ENCODE measurements at regions not wholly inside any gene's neighbourhood (a gene's known extent, or its start where the extent isn't known, plus 50 kb on each side); places are given as distances from the start of the nearest gene placed in this dataset.

DNA sequence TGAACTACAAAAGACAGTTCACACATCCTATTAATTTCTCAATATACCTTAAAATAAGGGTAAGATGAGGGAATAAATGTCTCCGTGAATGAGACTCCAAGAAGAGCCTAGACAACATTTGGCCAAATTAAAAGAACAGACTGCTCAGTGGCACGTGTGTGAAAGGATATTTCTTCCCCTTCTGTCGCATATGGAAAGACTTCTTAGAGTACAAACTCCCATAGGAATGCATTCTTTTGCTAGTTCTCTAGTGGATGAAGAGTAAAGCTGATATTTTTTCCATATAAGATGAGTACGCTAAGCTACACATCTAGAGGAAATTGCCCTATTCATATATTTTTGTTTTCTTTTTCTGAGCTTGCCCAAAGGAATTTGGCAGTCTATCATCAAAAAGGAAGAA lies 710.0 kb upstream of the ID2 start:
- WGBS (ENCODE audit: insufficient coverage), result no CpG with 5 or more reads among the region's 4 CpGs

DNA sequence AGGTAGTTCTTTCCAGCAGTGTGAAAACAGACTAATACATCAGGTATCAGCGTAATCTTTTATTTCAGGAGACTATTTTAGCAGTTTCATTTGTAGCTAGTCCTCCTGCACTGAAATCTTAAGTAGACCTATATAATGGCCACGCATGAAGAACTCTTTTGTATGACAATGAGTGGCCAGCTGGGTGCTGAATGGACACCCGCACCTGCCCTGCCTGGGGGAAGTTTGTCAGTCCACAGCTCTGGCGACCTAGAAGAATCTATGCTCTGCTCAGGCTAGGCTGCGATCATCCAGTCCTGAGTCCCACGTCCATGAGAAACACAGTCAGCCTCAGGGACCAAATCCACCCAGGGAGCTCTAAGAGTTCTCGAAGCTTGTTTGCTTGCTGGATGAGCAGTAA lies 709.2 kb upstream of the ID2 start:
- Histone ChIP-seq H3K27me3 (ENCODE audit: control insufficient read depth, insufficient read depth, low read length) (no peaks in the 10 kb centered on the region), H3K4me3 (ENCODE audit: low read length) (no peak overlapping the region), H3K36me3 (ENCODE audit: control insufficient read depth, insufficient read depth, low read length) (no peaks in the 10 kb centered on the region), H3K9me3 (replicated peaks; ENCODE audit: control insufficient read depth, low read depth, low read length) (no peaks in the 10 kb centered on the region), H3K27ac (ENCODE audit: low read length) (no peak overlapping the region), H3K4me1 (ENCODE audit: control insufficient read depth, insufficient read depth, low read length) (peaks cover 11% of the 10 kb centered on the region)
- WGBS (ENCODE audit: insufficient coverage), result 89% methylated on average over 5 of the region's 7 CpGs
- DNase-seq, result no peak

More for the DNA sequence above, 710.0 kb upstream of the ID2 start:
- no peaks in the 10 kb centered on the region for H3K9me3 ChIP-seq (replicated peaks; ENCODE audit: control insufficient read depth, low read depth, low read length)
- peaks cover 11% of the 10 kb centered on the region for H3K4me1 ChIP-seq (ENCODE audit: control insufficient read depth, insufficient read depth, low read length)
- peak; percentile 83 for DNase-seq
- no peak overlapping the region for H3K4me3 ChIP-seq (ENCODE audit: low read length)
- H3K36me3 ChIP-seq (ENCODE audit: control insufficient read depth, insufficient read depth, low read length), result no peaks in the 10 kb centered on the region
- H3K27me3 ChIP-seq (ENCODE audit: control insufficient read depth, insufficient read depth, low read length), result no peaks in the 10 kb centered on the region
- H3K27ac ChIP-seq (ENCODE audit: low read length), result no peak overlapping the region

DNA sequence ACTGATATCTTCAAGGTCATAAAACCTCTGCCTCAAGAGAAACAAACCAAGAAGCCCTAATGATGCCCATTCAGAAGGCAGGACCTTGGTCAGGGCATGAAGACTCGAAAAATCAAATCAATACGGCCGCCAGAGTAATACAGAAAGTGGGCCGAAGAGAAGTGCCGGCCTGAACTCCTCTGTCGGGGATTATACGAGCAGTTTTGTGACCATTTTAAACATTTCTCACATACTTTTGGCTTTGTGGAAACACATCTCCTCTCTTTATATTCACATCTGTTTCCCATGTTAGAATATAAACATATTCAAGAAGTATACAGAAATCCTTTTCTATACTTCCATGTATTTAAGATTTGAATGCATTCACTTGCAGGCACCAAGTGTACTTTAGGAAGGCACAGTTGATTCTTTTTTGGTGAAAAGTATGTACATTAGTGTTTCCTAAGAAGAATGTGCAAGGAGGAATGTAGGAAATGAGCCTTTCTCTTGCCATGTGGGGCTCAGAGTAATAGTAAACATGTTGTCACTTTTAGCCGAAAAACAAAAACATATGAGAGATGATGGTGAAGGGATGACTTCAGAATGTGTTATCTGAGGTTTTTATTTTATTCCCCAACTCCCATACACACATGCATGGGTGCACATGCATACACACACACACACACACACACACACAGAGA lies 707.9 kb upstream of the ID2 start:
- 32% methylated on average over 7 of the region's 8 CpGs for WGBS (ENCODE audit: insufficient coverage)

DNA sequence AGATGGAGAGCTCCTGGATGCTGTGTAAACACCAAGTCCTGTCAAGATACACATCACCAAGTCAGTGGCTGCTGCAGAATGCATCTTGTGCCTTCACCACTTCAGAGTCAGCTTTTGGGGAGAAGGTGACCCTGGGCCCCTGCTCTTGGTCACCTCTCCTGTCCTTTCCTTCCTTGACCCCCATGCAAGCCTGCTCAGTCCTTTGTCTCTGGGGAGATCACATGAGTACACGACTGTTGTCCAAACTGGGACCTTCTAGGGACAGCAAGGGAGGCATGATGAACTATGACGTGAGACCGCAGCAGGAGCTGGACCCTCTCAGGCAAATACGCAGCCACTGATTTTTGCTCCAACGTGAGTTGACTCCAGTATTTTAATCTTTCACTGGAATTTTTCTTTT lies 706.9 kb upstream of the ID2 start:
- H3K36me3 ChIP-seq (ENCODE audit: control insufficient read depth, insufficient read depth, low read length), result no peaks in the 10 kb centered on the region

More for the DNA sequence above, 707.9 kb upstream of the ID2 start:
- Histone ChIP-seq H3K4me1 (ENCODE audit: control insufficient read depth, insufficient read depth, low read length) (peaks cover 11% of the 10 kb centered on the region), H3K36me3 (ENCODE audit: control insufficient read depth, insufficient read depth, low read length) (no peaks in the 10 kb centered on the region), H3K9me3 (replicated peaks; ENCODE audit: control insufficient read depth, low read depth, low read length) (no peaks in the 10 kb centered on the region), H3K27ac (ENCODE audit: low read length) (no peak overlapping the region), H3K27me3 (ENCODE audit: control insufficient read depth, insufficient read depth, low read length) (no peaks in the 10 kb centered on the region), H3K4me3 (ENCODE audit: low read length) (no peak overlapping the region)
- no peak for DNase-seq

DNA sequence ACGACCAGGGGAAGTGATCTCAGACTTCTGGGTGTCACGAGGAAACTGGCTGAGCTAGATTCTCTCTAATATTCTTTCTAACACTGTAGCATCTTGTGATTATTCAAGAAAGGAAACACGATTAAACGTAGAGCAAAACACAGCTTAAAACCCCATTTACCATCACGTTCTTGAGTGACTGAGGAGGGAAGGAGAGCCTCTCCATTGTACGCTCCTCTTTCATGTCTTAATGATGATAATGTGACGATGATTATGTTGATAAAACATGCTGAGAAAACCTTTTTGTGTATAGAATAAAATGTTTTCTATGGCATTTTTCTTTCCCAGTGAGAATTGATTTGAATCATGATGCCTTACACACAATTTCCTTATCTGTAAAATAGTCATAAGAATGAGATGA lies 705.6 kb upstream of the ID2 start:
- Histone ChIP-seq H3K9me3 (replicated peaks; ENCODE audit: control insufficient read depth, low read depth, low read length) (no peaks in the 10 kb centered on the region), H3K36me3 (ENCODE audit: control insufficient read depth, insufficient read depth, low read length) (no peaks in the 10 kb centered on the region), H3K4me1 (ENCODE audit: control insufficient read depth, insufficient read depth, low read length) (peaks cover 4% of the 10 kb centered on the region), H3K27me3 (ENCODE audit: control insufficient read depth, insufficient read depth, low read length) (no peaks in the 10 kb centered on the region), H3K4me3 (ENCODE audit: low read length) (no peak overlapping the region), H3K27ac (ENCODE audit: low read length) (no peak overlapping the region)
- WGBS (ENCODE audit: insufficient coverage), result no CpG with 5 or more reads among the region's 7 CpGs
- DNase-seq, result no peak

More for the DNA sequence above, 706.9 kb upstream of the ID2 start:
- Histone ChIP-seq H3K27ac (ENCODE audit: low read length) (no peak overlapping the region), H3K27me3 (ENCODE audit: control insufficient read depth, insufficient read depth, low read length) (no peaks in the 10 kb centered on the region), H3K9me3 (replicated peaks; ENCODE audit: control insufficient read depth, low read depth, low read length) (no peaks in the 10 kb centered on the region), H3K4me3 (ENCODE audit: low read length) (no peak overlapping the region), H3K4me1 (ENCODE audit: control insufficient read depth, insufficient read depth, low read length) (peaks cover 7% of the 10 kb centered on the region)
- DNase-seq, result no peak
- WGBS (ENCODE audit: insufficient coverage), result 70% methylated on average over 1 of the region's 5 CpGs

DNA sequence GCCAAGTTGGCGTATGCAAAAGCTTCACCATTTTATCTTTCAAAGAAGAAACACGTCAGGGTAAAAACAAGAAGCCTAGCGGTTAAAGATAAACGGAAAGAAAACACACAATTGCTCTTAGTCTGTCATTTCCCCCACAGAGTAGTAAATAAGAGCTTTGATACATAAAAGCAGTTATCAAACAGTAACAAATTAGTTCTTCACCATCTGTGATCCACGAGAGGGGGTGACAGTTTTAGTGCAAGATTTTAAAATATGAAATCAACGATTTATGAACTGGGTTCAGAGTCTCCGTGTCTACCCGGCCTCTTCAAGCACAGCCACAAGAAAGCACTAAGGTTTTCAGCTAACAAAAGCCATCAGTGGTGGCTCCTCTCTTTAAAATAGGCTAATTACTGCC lies 703.9 kb upstream of the ID2 start:
- Histone ChIP-seq H3K4me3 (ENCODE audit: low read length) (no peak overlapping the region), H3K9me3 (replicated peaks; ENCODE audit: control insufficient read depth, low read depth, low read length) (no peaks in the 10 kb centered on the region), H3K27me3 (ENCODE audit: control insufficient read depth, insufficient read depth, low read length) (no peaks in the 10 kb centered on the region), H3K4me1 (ENCODE audit: control insufficient read depth, insufficient read depth, low read length) (no peaks in the 10 kb centered on the region), H3K36me3 (ENCODE audit: control insufficient read depth, insufficient read depth, low read length) (no peaks in the 10 kb centered on the region), H3K27ac (ENCODE audit: low read length) (no peak overlapping the region)
- WGBS (ENCODE audit: insufficient coverage), result 87% methylated on average over 3 of the region's 8 CpGs
- no peak for DNase-seq

DNA sequence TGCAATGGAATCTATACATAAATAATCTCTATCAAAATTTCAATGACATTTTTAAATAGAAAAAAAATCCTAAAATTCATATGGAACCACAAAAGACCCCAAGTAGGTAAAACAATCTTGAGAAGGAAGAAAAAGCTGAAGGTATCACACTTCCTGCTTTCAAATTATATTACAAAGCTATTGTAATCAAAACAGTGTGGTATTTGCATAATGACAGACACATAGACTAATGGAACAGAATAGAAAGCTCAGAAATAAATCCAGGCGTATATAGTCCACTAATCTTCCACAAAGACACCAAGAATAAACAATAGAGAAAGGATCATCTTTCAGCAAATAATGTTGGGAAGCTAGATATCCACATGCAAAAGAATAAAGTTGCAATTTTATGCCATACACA lies 699.8 kb upstream of the ID2 start:
- Histone ChIP-seq H3K4me3 (ENCODE audit: low read length) (no peak overlapping the region), H3K36me3 (ENCODE audit: control insufficient read depth, insufficient read depth, low read length) (no peaks in the 10 kb centered on the region), H3K9me3 (replicated peaks; ENCODE audit: control insufficient read depth, low read depth, low read length) (no peaks in the 10 kb centered on the region), H3K27me3 (ENCODE audit: control insufficient read depth, insufficient read depth, low read length) (no peaks in the 10 kb centered on the region), H3K27ac (ENCODE audit: low read length) (no peak overlapping the region), H3K4me1 (ENCODE audit: control insufficient read depth, insufficient read depth, low read length) (no peaks in the 10 kb centered on the region)
- DNase-seq, result no peak
- WGBS (ENCODE audit: insufficient coverage), result no CpG with 5 or more reads among the region's 1 CpG

DNA sequence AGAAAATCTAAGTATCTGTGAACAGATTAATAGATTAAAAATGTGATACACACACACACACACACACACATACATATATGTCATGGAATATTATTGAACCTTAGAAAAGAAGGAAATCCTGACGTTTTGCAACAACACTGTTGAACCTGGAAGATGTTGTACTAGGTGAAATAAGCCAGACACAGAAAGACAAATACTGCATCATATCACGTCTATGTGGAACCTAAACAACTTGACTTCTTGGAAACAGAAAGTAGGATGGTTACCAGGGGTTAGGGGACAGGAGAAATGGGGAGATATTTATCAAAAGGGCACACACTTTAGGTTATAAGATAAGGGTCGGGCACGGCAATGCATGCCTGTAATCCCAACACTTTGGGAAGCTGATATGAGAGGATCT lies 698.4 kb upstream of the ID2 start:
- no peak for DNase-seq
- Histone ChIP-seq H3K27ac (ENCODE audit: low read length) (no peak overlapping the region), H3K9me3 (replicated peaks; ENCODE audit: control insufficient read depth, low read depth, low read length) (no peaks in the 10 kb centered on the region), H3K4me1 (ENCODE audit: control insufficient read depth, insufficient read depth, low read length) (no peaks in the 10 kb centered on the region), H3K4me3 (ENCODE audit: low read length) (no peak overlapping the region), H3K27me3 (ENCODE audit: control insufficient read depth, insufficient read depth, low read length) (no peaks in the 10 kb centered on the region), H3K36me3 (ENCODE audit: control insufficient read depth, insufficient read depth, low read length) (no peaks in the 10 kb centered on the region)
- WGBS (ENCODE audit: insufficient coverage), result no CpG with 5 or more reads among the region's 4 CpGs

DNA sequence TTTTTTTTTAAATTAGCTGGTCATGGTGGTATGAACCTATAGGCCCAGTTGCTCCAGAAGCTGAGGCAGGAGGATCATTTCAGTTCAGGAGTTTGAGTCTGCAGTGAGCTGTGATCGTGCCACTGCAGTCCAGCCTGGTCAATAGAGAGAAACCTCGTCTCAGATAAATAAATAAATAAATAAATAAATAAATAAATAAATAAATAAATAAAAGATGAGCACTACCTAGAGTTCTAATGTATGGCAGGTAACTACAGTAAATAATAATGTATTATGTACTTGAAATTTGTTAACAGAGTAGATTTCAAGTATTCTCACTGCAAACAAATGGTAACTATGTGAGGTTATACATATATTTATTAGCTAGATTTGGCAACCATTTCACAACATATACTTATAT lies 697.9 kb upstream of the ID2 start:
- H3K4me1 ChIP-seq (ENCODE audit: control insufficient read depth, insufficient read depth, low read length), result no peaks in the 10 kb centered on the region
- H3K9me3 ChIP-seq (replicated peaks; ENCODE audit: control insufficient read depth, low read depth, low read length), result no peaks in the 10 kb centered on the region
- no peak overlapping the region for H3K27ac ChIP-seq (ENCODE audit: low read length)
- DNase-seq, result no peak
- WGBS (ENCODE audit: insufficient coverage), result no CpG with 5 or more reads among the region's 2 CpGs
- H3K36me3 ChIP-seq (ENCODE audit: control insufficient read depth, insufficient read depth, low read length), result no peaks in the 10 kb centered on the region
- H3K4me3 ChIP-seq (ENCODE audit: low read length), result no peak overlapping the region
- no peaks in the 10 kb centered on the region for H3K27me3 ChIP-seq (ENCODE audit: control insufficient read depth, insufficient read depth, low read length)

DNA sequence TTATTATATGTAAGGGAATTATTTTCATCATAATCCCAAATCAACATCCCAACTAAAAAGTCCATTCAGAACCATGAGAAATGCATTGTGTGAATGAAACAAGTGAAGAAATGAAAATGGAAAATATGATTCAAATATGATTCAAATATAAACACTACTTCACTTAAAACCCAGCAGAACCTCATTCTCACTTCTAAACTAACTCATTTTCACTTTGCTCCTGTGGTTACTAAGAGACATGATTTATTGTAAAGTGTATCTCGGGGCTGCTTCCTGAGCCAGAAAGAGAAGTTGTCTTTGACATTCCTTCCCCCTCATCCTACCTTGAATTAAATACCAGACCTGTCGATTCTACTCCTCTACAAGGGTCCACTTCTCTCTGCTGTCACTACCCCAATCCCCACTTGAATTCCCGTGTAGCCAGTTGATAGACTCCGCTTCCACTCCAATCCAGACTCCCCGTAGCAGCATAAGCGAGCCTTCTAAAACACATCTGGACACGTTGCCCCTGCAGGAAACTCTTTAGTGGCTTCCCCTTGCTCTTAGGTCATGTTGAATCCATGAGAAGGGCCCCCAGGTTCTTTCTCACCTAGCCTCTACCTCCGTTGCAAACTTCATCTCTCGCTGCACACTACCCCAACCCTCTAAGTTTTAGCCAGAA lies 697.0 kb upstream of the ID2 start:
- no peak overlapping the region for H3K27ac ChIP-seq (ENCODE audit: low read length)
- no peaks in the 10 kb centered on the region for H3K4me1 ChIP-seq (ENCODE audit: control insufficient read depth, insufficient read depth, low read length)
- H3K27me3 ChIP-seq (ENCODE audit: control insufficient read depth, insufficient read depth, low read length), result no peaks in the 10 kb centered on the region
- no peaks in the 10 kb centered on the region for H3K9me3 ChIP-seq (replicated peaks; ENCODE audit: control insufficient read depth, low read depth, low read length)
- 69% methylated on average over 8 of the region's 9 CpGs for WGBS (ENCODE audit: insufficient coverage)
- H3K4me3 ChIP-seq (ENCODE audit: low read length), result no peak overlapping the region
- no peak for DNase-seq
- no peaks in the 10 kb centered on the region for H3K36me3 ChIP-seq (ENCODE audit: control insufficient read depth, insufficient read depth, low read length)

All from muscle of leg (tissue), 3 donors.